ENCODE measurements at regions not wholly inside any gene's neighbourhood (a gene's known extent, or its start where the extent isn't known, plus 50 kb on each side); places are given as distances from the start of the nearest gene placed in this dataset.

GRCh38 chr9:120323125-120323524 is 256.8 kb downstream of the CDK5RAP2 start:
- TF ChIP-seq, protein P1, sequence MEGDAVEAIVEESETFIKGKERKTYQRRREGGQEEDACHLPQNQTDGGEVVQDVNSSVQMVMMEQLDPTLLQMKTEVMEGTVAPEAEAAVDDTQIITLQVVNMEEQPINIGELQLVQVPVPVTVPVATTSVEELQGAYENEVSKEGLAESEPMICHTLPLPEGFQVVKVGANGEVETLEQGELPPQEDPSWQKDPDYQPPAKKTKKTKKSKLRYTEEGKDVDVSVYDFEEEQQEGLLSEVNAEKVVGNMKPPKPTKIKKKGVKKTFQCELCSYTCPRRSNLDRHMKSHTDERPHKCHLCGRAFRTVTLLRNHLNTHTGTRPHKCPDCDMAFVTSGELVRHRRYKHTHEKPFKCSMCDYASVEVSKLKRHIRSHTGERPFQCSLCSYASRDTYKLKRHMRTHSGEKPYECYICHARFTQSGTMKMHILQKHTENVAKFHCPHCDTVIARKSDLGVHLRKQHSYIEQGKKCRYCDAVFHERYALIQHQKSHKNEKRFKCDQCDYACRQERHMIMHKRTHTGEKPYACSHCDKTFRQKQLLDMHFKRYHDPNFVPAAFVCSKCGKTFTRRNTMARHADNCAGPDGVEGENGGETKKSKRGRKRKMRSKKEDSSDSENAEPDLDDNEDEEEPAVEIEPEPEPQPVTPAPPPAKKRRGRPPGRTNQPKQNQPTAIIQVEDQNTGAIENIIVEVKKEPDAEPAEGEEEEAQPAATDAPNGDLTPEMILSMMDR (IDR thresholded peaks at IDR 0.05 in 8 of 11, conservative IDR thresholded peaks at IDR 0.05 in 3 of 11): no peak
- TF ChIP-seq POLR2AphosphoS5 (IDR thresholded peaks at IDR 0.05): no peak

Measured in spleen (tissue), 7 donors.